ENCODE measurements at regions not wholly inside any gene's neighbourhood (a gene's known extent, or its start where the extent isn't known, plus 50 kb on each side); places are given as distances from the start of the nearest gene placed in this dataset.

DNA sequence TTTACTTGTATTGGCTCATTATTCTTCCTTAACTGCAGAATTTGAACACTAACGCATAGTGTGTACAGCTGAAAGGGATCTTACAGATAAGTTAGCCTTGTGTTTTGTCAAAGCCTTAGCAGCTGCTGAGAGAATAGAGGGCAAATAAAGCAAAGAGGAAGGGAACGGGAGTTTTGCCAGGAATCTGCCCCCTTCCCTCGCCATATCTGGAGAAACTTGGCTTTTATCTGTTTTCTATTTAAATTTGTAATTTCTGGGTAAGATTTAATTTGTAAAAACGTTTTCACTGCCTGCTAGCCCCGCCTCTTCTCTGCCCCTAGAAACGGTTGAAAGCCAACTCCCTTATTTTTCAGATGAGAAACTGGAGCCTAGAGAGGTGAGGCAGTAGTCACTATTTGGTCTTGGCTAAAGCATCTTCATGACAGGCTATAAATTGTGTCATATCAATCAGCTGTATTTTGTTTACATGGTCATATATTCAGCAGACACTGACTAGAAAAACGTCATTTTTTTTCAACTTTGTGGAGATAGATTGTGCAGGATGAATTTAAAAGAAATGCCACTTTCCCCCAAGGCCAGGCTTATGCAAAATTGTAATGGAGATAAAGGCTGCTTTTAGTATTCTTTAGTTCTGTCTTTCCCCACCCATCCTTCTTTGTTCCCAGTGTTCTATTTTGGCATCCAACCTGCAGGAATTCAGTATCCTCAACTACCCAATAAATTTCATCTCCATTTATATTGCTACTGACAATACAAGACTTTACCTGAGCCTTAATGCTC lies 319.4 kb downstream of the SH2D1A start:
- H3K27me3 Mint-ChIP-seq, result no peaks in the 10 kb centered on the region
- no peaks in the 10 kb centered on the region for H3K9me3 Mint-ChIP-seq
- no peak for DNase-seq
- no peaks in the 10 kb centered on the region for H3K36me3 Mint-ChIP-seq (ENCODE audit: low read depth)
- H3K27ac Mint-ChIP-seq, result no peak overlapping the region
- CTCF ChIA-PET, result no interaction called here
- POLR2A ChIA-PET, result no interaction called here
- H3K4me1 Mint-ChIP-seq, result peaks cover 11% of the 10 kb centered on the region
- no peak overlapping the region for H3K4me3 Mint-ChIP-seq

GRCh38 chrX:124679199-124679598 lies 332.8 kb downstream of the SH2D1A start:
- ChIA-PET CTCF (no interaction called here), POLR2A (no interaction called here)
- H3K27ac Mint-ChIP-seq, result no peak overlapping the region
- H3K4me1 Mint-ChIP-seq, result no peaks in the 10 kb centered on the region
- H3K27me3 Mint-ChIP-seq, result no peaks in the 10 kb centered on the region
- H3K9me3 Mint-ChIP-seq, result peaks cover 2% of the 10 kb centered on the region
- no peaks in the 10 kb centered on the region for H3K36me3 Mint-ChIP-seq (ENCODE audit: low read depth)
- DNase-seq, result no peak
- H3K4me3 Mint-ChIP-seq, result no peak overlapping the region

GRCh38 chrX:124680287-124680686 lies 333.9 kb downstream of the SH2D1A start:
- H3K4me3 Mint-ChIP-seq, result no peak overlapping the region
- no peak for DNase-seq
- H3K9me3 Mint-ChIP-seq, result peaks cover 2% of the 10 kb centered on the region
- H3K4me1 Mint-ChIP-seq, result no peaks in the 10 kb centered on the region
- POLR2A ChIA-PET, result no interaction called here
- H3K36me3 Mint-ChIP-seq (ENCODE audit: low read depth), result peaks cover 2% of the 10 kb centered on the region
- H3K27me3 Mint-ChIP-seq, result no peaks in the 10 kb centered on the region
- H3K27ac Mint-ChIP-seq, result no peak overlapping the region
- CTCF ChIA-PET, result no interaction called here

DNA sequence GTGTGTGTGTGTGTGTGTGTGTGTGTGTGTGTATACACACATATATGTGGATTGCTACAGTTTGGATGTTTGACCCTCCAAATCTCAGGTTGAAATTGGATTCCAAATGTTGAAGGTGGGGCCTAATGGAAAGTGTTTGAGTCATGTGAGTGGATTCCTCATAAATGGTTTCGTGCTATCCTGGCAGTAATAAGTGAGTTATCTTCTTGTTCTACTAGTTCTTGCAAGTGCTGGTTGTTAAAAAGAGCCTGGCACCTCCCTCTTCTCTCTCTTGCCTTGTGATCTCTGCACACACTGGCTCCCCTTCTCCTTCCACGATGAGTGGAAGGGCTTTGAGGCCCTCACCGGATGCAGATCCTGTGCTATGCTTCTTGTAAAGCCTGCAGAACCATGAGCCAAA lies 344.1 kb downstream of the SH2D1A start:
- H3K27me3 Mint-ChIP-seq, result no peaks in the 10 kb centered on the region
- no peak for DNase-seq
- ChIA-PET CTCF (no interaction called here), POLR2A (no interaction called here)
- no peaks in the 10 kb centered on the region for H3K9me3 Mint-ChIP-seq
- no peaks in the 10 kb centered on the region for H3K36me3 Mint-ChIP-seq (ENCODE audit: low read depth)
- no peaks in the 10 kb centered on the region for H3K4me1 Mint-ChIP-seq
- no peak overlapping the region for H3K4me3 Mint-ChIP-seq
- H3K27ac Mint-ChIP-seq, result no peak overlapping the region

DNA sequence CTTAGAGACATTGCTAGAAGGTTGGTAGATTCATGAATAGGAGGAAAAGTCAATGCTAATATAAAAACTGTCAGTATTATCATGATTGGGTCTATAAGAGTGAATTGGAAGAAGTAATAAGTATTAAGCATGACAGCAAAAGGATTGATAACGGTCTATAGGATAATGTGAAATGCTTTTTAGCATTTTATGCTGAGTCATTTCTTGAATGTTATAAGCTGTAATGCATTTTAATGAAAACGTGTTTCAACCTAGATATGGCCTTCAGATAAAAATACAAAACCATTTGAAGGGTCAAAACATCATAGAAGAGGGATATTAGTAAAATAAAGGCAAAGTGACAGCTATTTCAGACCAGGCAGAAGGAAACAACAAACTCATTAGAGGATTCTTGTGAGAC lies 353.5 kb downstream of the SH2D1A start:
- ChIA-PET CTCF (no interaction called here), POLR2A (no interaction called here)
- peaks cover under 1% of the 10 kb centered on the region for H3K4me1 Mint-ChIP-seq
- H3K36me3 Mint-ChIP-seq (ENCODE audit: low read depth), result no peaks in the 10 kb centered on the region
- no peak overlapping the region for H3K27ac Mint-ChIP-seq
- H3K9me3 Mint-ChIP-seq, result no peaks in the 10 kb centered on the region
- no peak overlapping the region for H3K4me3 Mint-ChIP-seq
- DNase-seq, result no peak
- H3K27me3 Mint-ChIP-seq, result no peaks in the 10 kb centered on the region

DNA sequence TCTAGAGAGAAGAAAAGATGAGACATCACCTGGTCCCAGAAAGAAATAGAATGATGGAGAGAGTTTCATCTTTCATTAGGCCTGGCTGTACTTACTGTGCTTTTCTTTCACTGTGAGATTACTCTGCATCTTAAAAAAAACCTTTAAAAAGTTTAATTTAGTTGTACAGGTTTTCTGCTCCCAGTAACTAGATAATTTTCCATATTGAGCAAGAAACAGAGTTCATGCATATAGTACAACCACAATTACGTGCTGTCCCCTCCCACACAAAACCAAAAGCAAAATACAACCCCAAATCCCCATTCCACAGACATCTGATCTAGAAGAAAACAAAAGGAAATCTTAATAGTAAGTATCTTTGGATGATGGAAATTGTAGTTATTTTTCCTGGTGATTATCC lies 371.2 kb downstream of the SH2D1A start:
- Mint-ChIP-seq H3K27me3 (no peaks in the 10 kb centered on the region), H3K27ac (peak overlapping the region; percentile 41), H3K4me3 (no peak overlapping the region), H3K36me3 (ENCODE audit: low read depth) (peaks cover 2% of the 10 kb centered on the region), H3K4me1 (peaks cover 9% of the 10 kb centered on the region), H3K9me3 (peaks cover 2% of the 10 kb centered on the region)
- DNase-seq, result no peak
- CTCF ChIA-PET, result no interaction called here
- POLR2A ChIA-PET, result no interaction called here

DNA sequence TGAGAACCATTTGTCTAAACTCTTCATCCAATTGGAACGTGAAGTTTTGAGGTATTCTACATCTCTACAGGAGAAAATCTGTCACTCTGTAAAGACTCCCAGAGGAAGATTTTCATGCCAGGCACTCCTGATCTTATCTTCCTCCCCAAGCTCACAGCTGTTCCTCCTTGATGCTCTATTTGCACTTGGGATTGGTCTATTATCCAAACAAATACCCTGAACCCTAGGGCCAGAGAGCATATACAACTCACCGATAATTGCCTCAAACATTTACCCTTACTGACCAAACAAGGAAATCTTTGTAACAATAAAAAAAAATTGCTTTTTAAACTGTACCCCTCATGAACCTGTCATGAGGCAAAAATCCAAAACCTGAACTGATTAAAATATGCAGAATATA lies 372.7 kb downstream of the SH2D1A start:
- CTCF ChIA-PET, result no interaction called here
- POLR2A ChIA-PET, result no interaction called here
- H3K27me3 Mint-ChIP-seq, result no peaks in the 10 kb centered on the region

GRCh38 chrX:124720532-124720931 lies 374.2 kb downstream of the SH2D1A start:
- peaks cover 21% of the 10 kb centered on the region for H3K4me1 Mint-ChIP-seq
- H3K4me3 Mint-ChIP-seq, result no peak overlapping the region
- CTCF ChIA-PET, result no interaction called here
- H3K27me3 Mint-ChIP-seq, result no peaks in the 10 kb centered on the region
- no peak overlapping the region for H3K27ac Mint-ChIP-seq
- no peak for DNase-seq
- peaks cover 4% of the 10 kb centered on the region for H3K9me3 Mint-ChIP-seq
- H3K36me3 Mint-ChIP-seq (ENCODE audit: low read depth), result peaks cover 2% of the 10 kb centered on the region
- POLR2A ChIA-PET, result no interaction called here

More for the DNA sequence above, 372.7 kb downstream of the SH2D1A start:
- Mint-ChIP-seq H3K36me3 (ENCODE audit: low read depth) (peaks cover 2% of the 10 kb centered on the region), H3K4me1 (peaks cover 10% of the 10 kb centered on the region), H3K4me3 (no peak overlapping the region), H3K9me3 (peaks cover 4% of the 10 kb centered on the region), H3K27ac (no peak overlapping the region)
- no peak for DNase-seq

- Mint-ChIP-seq H3K27me3 (no peaks in the 10 kb centered on the region), H3K4me3 (peak overlapping the region; percentile 30), H3K36me3 (ENCODE audit: low read depth) (no peaks in the 10 kb centered on the region), H3K27ac (peak overlapping the region; percentile 73), H3K9me3 (peaks cover 2% of the 10 kb centered on the region), H3K4me1 (peaks cover 45% of the 10 kb centered on the region)
- DNase-seq, result no peak
- ChIA-PET CTCF (no interaction called here), POLR2A (interaction anchor here (0.7 kb wide), 1 partner anchor 509 kb away, joined by 4 read pairs; no protein-coding TSS in a partner anchor)
Measured at GRCh38 chrX:124725502-124725901, 379.1 kb downstream of the SH2D1A start.

- Mint-ChIP-seq H3K9me3 (peaks cover 2% of the 10 kb centered on the region), H3K27me3 (no peaks in the 10 kb centered on the region), H3K4me1 (peaks cover 50% of the 10 kb centered on the region), H3K4me3 (peak overlapping the region; percentile 41), H3K27ac (peak overlapping the region; percentile 73), H3K36me3 (ENCODE audit: low read depth) (no peaks in the 10 kb centered on the region)
- no peak for DNase-seq
- POLR2A ChIA-PET, result no interaction called here
- CTCF ChIA-PET, result no interaction called here
Measured at GRCh38 chrX:124726292-124726691, 379.9 kb downstream of the SH2D1A start.

DNA sequence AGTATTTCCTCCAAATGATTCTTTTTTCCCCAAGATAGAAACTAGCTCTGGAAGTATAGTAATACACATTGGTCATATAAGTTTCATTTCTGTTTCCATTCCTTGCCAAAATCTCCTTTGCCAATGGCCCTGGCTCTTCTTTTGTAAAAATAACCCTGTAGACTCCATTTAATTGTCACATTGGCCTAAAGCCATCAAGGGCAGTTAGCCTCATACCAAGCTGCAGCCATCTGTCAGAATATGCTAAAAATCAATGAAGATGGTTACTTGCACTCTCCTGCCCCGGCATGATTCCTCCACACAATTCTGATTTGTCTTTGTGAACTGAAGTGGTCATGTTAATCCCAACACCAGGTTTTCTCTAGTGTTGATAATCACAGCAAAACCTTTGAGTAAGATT lies 380.5 kb downstream of the SH2D1A start:
- CTCF ChIA-PET, result no interaction called here

DNA sequence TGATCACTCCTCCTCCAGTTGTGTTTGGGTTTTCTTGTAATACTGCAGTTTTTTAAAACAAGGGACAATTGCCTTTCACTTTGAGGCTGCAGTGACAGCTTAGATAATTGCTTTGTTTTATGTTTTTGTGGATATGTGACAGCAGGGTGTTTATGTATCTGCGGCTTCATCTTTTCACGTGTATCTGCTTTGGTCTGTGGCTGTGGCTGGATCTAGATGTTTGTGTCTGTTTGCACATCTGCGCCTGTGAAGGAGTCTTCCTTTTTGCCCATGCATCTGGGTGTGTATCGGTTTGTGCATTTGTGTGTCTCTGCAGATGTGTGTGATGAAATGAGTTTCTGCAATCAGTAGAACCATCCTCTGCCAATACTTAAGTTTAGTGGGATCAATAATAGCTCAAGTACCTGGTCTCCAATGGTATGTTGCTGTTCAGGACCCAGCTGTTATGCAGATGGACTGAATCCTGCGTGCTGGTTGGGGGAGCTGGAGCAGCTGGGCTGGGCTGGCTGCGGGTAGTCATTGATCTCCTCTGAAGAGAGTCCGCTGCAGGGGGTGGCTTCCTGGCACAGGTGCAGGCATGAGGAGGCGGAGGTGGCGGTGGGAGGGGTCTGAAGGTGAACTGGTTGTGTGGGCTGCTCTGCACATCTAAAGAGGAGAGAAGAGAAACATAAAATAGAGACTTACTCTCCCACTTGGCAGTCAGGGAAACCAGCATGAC lies 390.3 kb downstream of the SH2D1A start:
- DNase-seq, result peak; percentile 81
- ChIA-PET POLR2A (interaction anchor here (0.7 kb wide), 1 partner anchor 9 kb away, joined by 5 read pairs; no protein-coding TSS in a partner anchor), CTCF (no interaction called here)
- H3K27me3 Mint-ChIP-seq, result no peaks in the 10 kb centered on the region
- peak overlapping the region; percentile 95 for H3K27ac Mint-ChIP-seq
- H3K9me3 Mint-ChIP-seq, result no peaks in the 10 kb centered on the region
- peaks cover 57% of the 10 kb centered on the region for H3K4me1 Mint-ChIP-seq
- H3K36me3 Mint-ChIP-seq (ENCODE audit: low read depth), result peaks cover 15% of the 10 kb centered on the region
- H3K4me3 Mint-ChIP-seq, result peak overlapping the region; percentile 67

More for the DNA sequence above, 380.5 kb downstream of the SH2D1A start:
- POLR2A ChIA-PET, result no interaction called here
- Mint-ChIP-seq H3K27ac (peak overlapping the region; percentile 73), H3K36me3 (ENCODE audit: low read depth) (no peaks in the 10 kb centered on the region), H3K4me1 (peaks cover 56% of the 10 kb centered on the region), H3K27me3 (no peaks in the 10 kb centered on the region), H3K4me3 (no peak overlapping the region), H3K9me3 (peaks cover 2% of the 10 kb centered on the region)
- DNase-seq, result no peak

DNA sequence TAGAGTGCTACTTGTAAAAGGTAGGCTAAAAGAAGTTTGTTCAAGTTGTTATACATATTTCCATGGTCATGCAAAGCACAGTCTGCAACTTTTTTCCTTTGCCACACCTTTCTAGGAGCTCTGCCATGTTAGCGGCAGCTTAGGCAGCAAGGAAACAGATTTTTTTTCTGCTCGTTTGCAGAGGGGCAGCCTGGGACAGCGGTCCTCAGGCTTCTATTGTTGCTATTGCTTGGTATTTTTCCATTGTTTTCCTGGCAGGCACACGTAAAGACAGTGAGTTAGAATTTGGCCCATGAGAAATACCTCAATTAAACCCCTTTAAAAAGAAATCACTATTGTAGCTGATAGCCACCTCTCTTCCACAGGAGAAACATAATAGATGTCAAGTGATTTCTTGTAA lies 391.4 kb downstream of the SH2D1A start:
- CTCF ChIA-PET, result no interaction called here
- H3K9me3 Mint-ChIP-seq, result no peaks in the 10 kb centered on the region
- H3K27me3 Mint-ChIP-seq, result no peaks in the 10 kb centered on the region
- POLR2A ChIA-PET, result no interaction called here
- peaks cover 46% of the 10 kb centered on the region for H3K4me1 Mint-ChIP-seq
- no peak for DNase-seq
- H3K27ac Mint-ChIP-seq, result peak overlapping the region; percentile 95
- H3K36me3 Mint-ChIP-seq (ENCODE audit: low read depth), result peaks cover 12% of the 10 kb centered on the region
- H3K4me3 Mint-ChIP-seq, result no peak overlapping the region

GRCh38 chrX:124747295-124747694 lies 400.9 kb downstream of the SH2D1A start:
- DNase-seq, result no peak
- ChIA-PET POLR2A (no interaction called here), CTCF (no interaction called here)
- no peaks in the 10 kb centered on the region for H3K9me3 Mint-ChIP-seq
- no peak overlapping the region for H3K27ac Mint-ChIP-seq
- no peaks in the 10 kb centered on the region for H3K27me3 Mint-ChIP-seq
- H3K4me1 Mint-ChIP-seq, result peaks cover 3% of the 10 kb centered on the region
- H3K4me3 Mint-ChIP-seq, result no peak overlapping the region
- no peaks in the 10 kb centered on the region for H3K36me3 Mint-ChIP-seq (ENCODE audit: low read depth)

Measured in activated CD4-positive, alpha-beta T cell treated with anti-CD3 and anti-CD28 coated beads, Interleukin-2, amount 10 ng/mL, durations not matched to agents 7 days and 5 days (primary cell).